ENCODE measurements at regions not wholly inside any gene's neighbourhood (a gene's known extent, or its start where the extent isn't known, plus 50 kb on each side); places are given as distances from the start of the nearest gene placed in this dataset.

- DNase-seq (ENCODE audit: low read depth in 1 of 2, low spot score in 1 of 2): no peak
- in situ Hi-C loops (cut with HindIII; ENCODE audit: low pct_unique_long_range_greater_than_20kb, low sequenced_read_pairs): no loop called here
- no peak for TF ChIP-seq JUND (IDR thresholded peaks at IDR 0.05; ENCODE audit: low read depth)
Observed at GRCh38 chr4:100762738-100763137, 244.9 kb upstream of the EMCN start.

- DNase-seq (ENCODE audit: low read depth in 1 of 2, low spot score in 1 of 2): no peak
- TF ChIP-seq JUND (IDR thresholded peaks at IDR 0.05; ENCODE audit: low read depth): no peak
- in situ Hi-C loops (cut with HindIII; ENCODE audit: low pct_unique_long_range_greater_than_20kb, low sequenced_read_pairs): no loop called here
Observed at GRCh38 chr4:100754751-100755150, 236.9 kb upstream of the EMCN start.

- DNase-seq (ENCODE audit: low read depth in 1 of 2, low spot score in 1 of 2): peak in 1 of 2 experiments; percentile 51
- TF ChIP-seq JUND (IDR thresholded peaks at IDR 0.05; ENCODE audit: low read depth): no peak
- in situ Hi-C loops (cut with HindIII; ENCODE audit: low pct_unique_long_range_greater_than_20kb, low sequenced_read_pairs): no loop called here
Observed at GRCh38 chr4:100746141-100746739, 228.4 kb upstream of the EMCN start.

- peak; percentile 5 to 57 for DNase-seq (ENCODE audit: low read depth in 1 of 2, low spot score in 1 of 2)
- no peak for TF ChIP-seq JUND (IDR thresholded peaks at IDR 0.05; ENCODE audit: low read depth)
- in situ Hi-C loops (cut with HindIII; ENCODE audit: low pct_unique_long_range_greater_than_20kb, low sequenced_read_pairs): no loop called here
Observed at GRCh38 chr4:100742045-100742444, 224.2 kb upstream of the EMCN start.

GRCh38 chr4:100739426-100739825 lies 221.6 kb upstream of the EMCN start:
- TF ChIP-seq JUND (IDR thresholded peaks at IDR 0.05; ENCODE audit: low read depth): no peak
- no peak for DNase-seq (ENCODE audit: low read depth in 1 of 2, low spot score in 1 of 2)
- in situ Hi-C loops (cut with HindIII; ENCODE audit: low pct_unique_long_range_greater_than_20kb, low sequenced_read_pairs): no loop called here

GRCh38 chr4:100738196-100739165 lies 220.7 kb upstream of the EMCN start:
- DNase-seq (ENCODE audit: low read depth in 1 of 2, low spot score in 1 of 2): peak in 1 of 2 experiments; percentile 48
- TF ChIP-seq JUND (IDR thresholded peaks at IDR 0.05; ENCODE audit: low read depth): no peak

GRCh38 chr4:100736641-100737451 lies 219.0 kb upstream of the EMCN start:
- in situ Hi-C loops (cut with HindIII; ENCODE audit: low pct_unique_long_range_greater_than_20kb, low sequenced_read_pairs): no loop called here
- TF ChIP-seq JUND (IDR thresholded peaks at IDR 0.05; ENCODE audit: low read depth): no peak
- DNase-seq (ENCODE audit: low read depth in 1 of 2, low spot score in 1 of 2): no peak

More at GRCh38 chr4:100738196-100739165, 220.7 kb upstream of the EMCN start:
- in situ Hi-C loops (cut with HindIII; ENCODE audit: low pct_unique_long_range_greater_than_20kb, low sequenced_read_pairs): no loop called here

- no peak for TF ChIP-seq JUND (IDR thresholded peaks at IDR 0.05; ENCODE audit: low read depth)
- no peak for DNase-seq (ENCODE audit: low read depth in 1 of 2, low spot score in 1 of 2)
- in situ Hi-C loops (cut with HindIII; ENCODE audit: low pct_unique_long_range_greater_than_20kb, low sequenced_read_pairs): no loop called here
Observed at GRCh38 chr4:100728861-100729260, 211.0 kb upstream of the EMCN start.

- in situ Hi-C loops (cut with HindIII; ENCODE audit: low pct_unique_long_range_greater_than_20kb, low sequenced_read_pairs): no loop called here
- no peak for TF ChIP-seq JUND (IDR thresholded peaks at IDR 0.05; ENCODE audit: low read depth)
- DNase-seq (ENCODE audit: low read depth in 1 of 2, low spot score in 1 of 2): no peak
Observed at GRCh38 chr4:100722866-100723459, 205.1 kb upstream of the EMCN start.

- in situ Hi-C loops (cut with HindIII; ENCODE audit: low pct_unique_long_range_greater_than_20kb, low sequenced_read_pairs): no loop called here
- no peak for TF ChIP-seq JUND (IDR thresholded peaks at IDR 0.05; ENCODE audit: low read depth)
- no peak for DNase-seq (ENCODE audit: low read depth in 1 of 2, low spot score in 1 of 2)
Observed at GRCh38 chr4:100722133-100722532, 204.3 kb upstream of the EMCN start.

GRCh38 chr4:100721490-100721889 lies 203.7 kb upstream of the EMCN start:
- TF ChIP-seq JUND (IDR thresholded peaks at IDR 0.05; ENCODE audit: low read depth): no peak
- DNase-seq (ENCODE audit: low read depth in 1 of 2, low spot score in 1 of 2): no peak
- in situ Hi-C loops (cut with HindIII; ENCODE audit: low pct_unique_long_range_greater_than_20kb, low sequenced_read_pairs): no loop called here

- in situ Hi-C loops (cut with HindIII; ENCODE audit: low pct_unique_long_range_greater_than_20kb, low sequenced_read_pairs): no loop called here
- DNase-seq (ENCODE audit: low read depth in 1 of 2, low spot score in 1 of 2): no peak
- TF ChIP-seq JUND (IDR thresholded peaks at IDR 0.05; ENCODE audit: low read depth): no peak
Observed at GRCh38 chr4:100721077-100721476, 203.3 kb upstream of the EMCN start.
